B cell (primary cell): ENCODE measurements at regions not wholly inside any gene's neighbourhood (a gene's known extent, or its start where the extent isn't known, plus 50 kb on each side); places are given as distances from the start of the nearest gene placed in this dataset.

ENCODE experiments used
- ATAC-seq: fragments of 200-7000 bp; cut with Tn5 transposase; one replicate; pipeline ENCODE4 v1.10.0; 2021; ENCODE audit warnings: low read depth, mild to moderate bottlenecking, moderate number of reproducible peaks, moderate library complexity
- CTCF ChIA-PET: fragments of 350-600 bp; sonication (Branson Sonifier 250); formaldehyde crosslinking; loops from one replicate; lab custom pipeline; 2021; ENCODE audit warnings: antibody characterized with exemption, inconsistent platforms; lab: Charles Lee
- POLR2A ChIA-PET: fragments of 350-600 bp; sonication (Branson Sonifier 250); formaldehyde crosslinking; loops from one replicate; lab custom pipeline; 2021; ENCODE audit warnings: antibody characterized with exemption; lab: Charles Lee
- DNase-seq: peaks from one replicate; pipeline ENCODE4 v3.0.0; 2013
- H2AFZ ChIP-seq: 2 replicates; pipeline ENCODE4 v1.6.1; 2012; ENCODE audit warnings: mild to moderate bottlenecking, low read depth, low read length; ENCODE audit not compliant: insufficient read depth, poor library complexity, severe bottlenecking
- H3K27ac ChIP-seq, 2 donors: 1 replicate in 1 of 2; 2 replicates in 1 of 2; pipeline ENCODE4 v1.5.1; 2012 to 2013; ENCODE audit warnings: low read length in 2 of 2, mild to moderate bottlenecking in 2 of 2, moderate library complexity in 1 of 2
- H3K27me3 ChIP-seq, 4 experiments: fragments of 200-600 bp in 1 of 4; sonication (generic) in 1 of 4; replicated peaks in 1 of 4; 1 replicate in 2 of 4; 2 replicates in 2 of 4; pipeline versions ENCODE4 v1.6.1 to v1.7.0; 2013 to 2016; ENCODE audit warnings: low read length in 3 of 4, mild to moderate bottlenecking in 2 of 4, mixed read lengths in 1 of 4, moderate library complexity in 1 of 4; ENCODE audit not compliant: insufficient read depth in 4 of 4, control insufficient read depth in 3 of 4; ENCODE audit errors: control extremely low read depth in 1 of 4
- H3K36me3 ChIP-seq, 2 experiments: replicated peaks in 1 of 2; 1 replicate in 1 of 2; 2 replicates in 1 of 2; pipeline versions ENCODE4 v1.6.1 to v1.7.1; 2013; ENCODE audit warnings: low read length in 1 of 2; ENCODE audit not compliant: insufficient read depth in 2 of 2, control insufficient read depth in 1 of 2; ENCODE audit errors: control extremely low read depth in 1 of 2, extremely low read depth in 1 of 2
- H3K4me1 ChIP-seq, 2 donors: fragments of 200-600 bp in 1 of 2; sonication (generic) in 1 of 2; 1 replicate in 1 of 2; 2 replicates in 1 of 2; pipeline versions ENCODE4 v1.5.1 to v1.6.1; 2013 to 2017; ENCODE audit warnings: low read length in 2 of 2; ENCODE audit not compliant: control insufficient read depth in 2 of 2, insufficient read depth in 2 of 2
- H3K4me2 ChIP-seq: replicated peaks from 2 replicates; pipeline ENCODE3; 2012; ENCODE audit warnings: mild to moderate bottlenecking, low read depth, low read length; ENCODE audit not compliant: poor library complexity, severe bottlenecking
- H3K4me3 ChIP-seq, 5 experiments: fragments of 200-600 bp in 1 of 5; sonication (generic) in 1 of 5; 1 replicate in 3 of 5; 2 replicates in 2 of 5; pipeline versions ENCODE4 v1.5.1 to v1.7.0; 2011 to 2016; ENCODE audit warnings: low read length in 4 of 5, mild to moderate bottlenecking in 4 of 5, low read depth in 2 of 5, control low read depth in 1 of 5, moderate library complexity in 1 of 5; ENCODE audit not compliant: insufficient read depth in 1 of 5; ENCODE audit errors: control extremely low read depth in 1 of 5, extremely low read depth in 1 of 5
- H3K79me2 ChIP-seq: fragments of 200-600 bp; sonication (generic); one replicate; pipeline ENCODE4 v1.6.0; 2016; ENCODE audit warnings: low read length; ENCODE audit not compliant: control insufficient read depth, insufficient read depth
- H3K9ac ChIP-seq: fragments of 200-600 bp; sonication (generic); 2 replicates; pipeline ENCODE4 v1.6.1; 2017; ENCODE audit warnings: mild to moderate bottlenecking, low read length, moderate library complexity
- H3K9me3 ChIP-seq, 3 donors: one replicate each; pipeline versions ENCODE4 v1.6.1 to v1.7.1; 2013; ENCODE audit warnings: low read length in 2 of 3; ENCODE audit not compliant: control insufficient read depth in 2 of 3, insufficient read depth in 1 of 3; ENCODE audit errors: control extremely low read depth in 1 of 3
- H4K20me1 ChIP-seq: 2 replicates; pipeline ENCODE4 v1.6.0; 2012; ENCODE audit warnings: mild to moderate bottlenecking, low read length; ENCODE audit not compliant: insufficient read depth, control insufficient read depth, poor library complexity, severe bottlenecking
- H3K27ac Mint-ChIP-seq: one replicate; pipeline ENCODE4 v1.8.0; 2021; ENCODE audit warnings: mixed read lengths
- H3K27me3 Mint-ChIP-seq: one replicate; pipeline ENCODE4 v1.8.0; 2021; ENCODE audit warnings: mixed read lengths
- H3K4me1 Mint-ChIP-seq: one replicate; pipeline ENCODE4 v1.8.0; 2021; ENCODE audit warnings: mixed read lengths
- H3K4me3 Mint-ChIP-seq: one replicate; pipeline ENCODE4 v1.8.0; 2021; ENCODE audit warnings: mixed read lengths
- H3K9me3 Mint-ChIP-seq: one replicate; pipeline ENCODE4 v1.8.0; 2022; ENCODE audit warnings: mixed read lengths; ENCODE audit not compliant: insufficient read depth
- EZH2 ChIP-seq: IDR thresholded peaks from 2 replicates; pipeline ENCODE4 v1.6.1; 2012; ENCODE audit warnings: borderline replicate concordance, low read depth, mild to moderate bottlenecking, moderate library complexity, low read length; ENCODE audit not compliant: insufficient read depth, poor library complexity, severe bottlenecking
- WGBS: methylation state at CpG from one replicate; pipeline ENCODE4 v1.1.5; 2013; ENCODE audit warnings: missing lambda C conversion rate; ENCODE audit not compliant: insufficient coverage; 5-methylcytosine and 5-hydroxymethylcytosine counted together
- intact Hi-C: fragments of 100-400 bp; cut with micrococcal nuclease; formaldehyde crosslinking; loops from one replicate; pipeline ENCODE4 v1.10.0; 2022
- TF ChIP-seq, protein P1 (sequence below): fragments of 200-600 bp; IDR thresholded peaks from one replicate; pipeline ENCODE4 v1.8.0; 2022; ENCODE audit warnings: antibody characterized with exemption, mild to moderate bottlenecking

- no peaks in the 10 kb centered on the region for H3K4me1 Mint-ChIP-seq
- DNase-seq: no peak
- Histone ChIP-seq H3K27me3 (no peaks in the 10 kb centered on the region), H3K36me3 (no peaks in the 10 kb centered on the region), H4K20me1 (no peaks in the 10 kb centered on the region), H3K4me1 (no peaks in the 10 kb centered on the region), H3K27ac (no peak overlapping the region), H3K4me3 (no peak overlapping the region), H3K4me2 (no peak overlapping the region), H3K79me2 (no peaks in the 10 kb centered on the region), H3K9me3 (no peaks in the 10 kb centered on the region), H2AFZ (no peak overlapping the region), H3K9ac (no peak overlapping the region)
- peaks cover 30% of the 10 kb centered on the region for H3K27me3 Mint-ChIP-seq
- H3K9me3 Mint-ChIP-seq: no peaks in the 10 kb centered on the region
- no peak overlapping the region for H3K4me3 Mint-ChIP-seq
- TF ChIP-seq, protein P1, sequence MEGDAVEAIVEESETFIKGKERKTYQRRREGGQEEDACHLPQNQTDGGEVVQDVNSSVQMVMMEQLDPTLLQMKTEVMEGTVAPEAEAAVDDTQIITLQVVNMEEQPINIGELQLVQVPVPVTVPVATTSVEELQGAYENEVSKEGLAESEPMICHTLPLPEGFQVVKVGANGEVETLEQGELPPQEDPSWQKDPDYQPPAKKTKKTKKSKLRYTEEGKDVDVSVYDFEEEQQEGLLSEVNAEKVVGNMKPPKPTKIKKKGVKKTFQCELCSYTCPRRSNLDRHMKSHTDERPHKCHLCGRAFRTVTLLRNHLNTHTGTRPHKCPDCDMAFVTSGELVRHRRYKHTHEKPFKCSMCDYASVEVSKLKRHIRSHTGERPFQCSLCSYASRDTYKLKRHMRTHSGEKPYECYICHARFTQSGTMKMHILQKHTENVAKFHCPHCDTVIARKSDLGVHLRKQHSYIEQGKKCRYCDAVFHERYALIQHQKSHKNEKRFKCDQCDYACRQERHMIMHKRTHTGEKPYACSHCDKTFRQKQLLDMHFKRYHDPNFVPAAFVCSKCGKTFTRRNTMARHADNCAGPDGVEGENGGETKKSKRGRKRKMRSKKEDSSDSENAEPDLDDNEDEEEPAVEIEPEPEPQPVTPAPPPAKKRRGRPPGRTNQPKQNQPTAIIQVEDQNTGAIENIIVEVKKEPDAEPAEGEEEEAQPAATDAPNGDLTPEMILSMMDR: no peak
- TF ChIP-seq EZH2: no peak
- POLR2A ChIA-PET: no interaction called here
- intact Hi-C loops: no loop called here
- WGBS: 80% methylated on average over 2 of the region's 4 CpGs
- no peak overlapping the region for H3K27ac Mint-ChIP-seq
- CTCF ChIA-PET: no interaction called here
- ATAC-seq: no peak
These were observed 65.5 kb upstream of the SKOR2 start for GRCh38 chr18:47316924-47317323.

DNA sequence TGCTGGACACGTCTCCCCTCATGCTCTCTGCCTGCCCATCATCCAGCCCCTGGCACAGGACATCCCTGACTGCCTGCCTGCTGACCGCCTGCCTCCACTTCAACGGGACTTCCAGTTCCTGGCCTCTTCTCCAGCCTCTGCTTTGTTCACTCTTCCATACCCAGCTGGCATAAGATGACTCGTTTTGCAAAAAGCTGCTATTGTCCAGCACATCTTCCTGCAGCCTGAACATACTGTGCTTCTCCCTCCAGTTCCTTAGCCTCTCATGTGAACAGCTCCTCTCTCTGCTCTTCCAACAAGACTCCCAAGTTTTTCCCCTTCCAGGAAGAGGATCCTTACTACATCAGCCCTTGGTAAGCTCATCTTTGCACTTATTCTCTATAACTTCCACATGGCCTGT lies 62.4 kb upstream of the SKOR2 start:
- DNase-seq (no peak), ATAC-seq (no peak)
- Histone ChIP-seq H3K4me2 (no peak overlapping the region), H3K79me2 (no peaks in the 10 kb centered on the region), H3K9ac (no peak overlapping the region), H3K4me1 (no peaks in the 10 kb centered on the region), H4K20me1 (no peaks in the 10 kb centered on the region), H3K9me3 (no peaks in the 10 kb centered on the region), H2AFZ (no peak overlapping the region), H3K4me3 (no peak overlapping the region), H3K27ac (no peak overlapping the region), H3K27me3 (no peaks in the 10 kb centered on the region), H3K36me3 (no peaks in the 10 kb centered on the region)
- no peak for TF ChIP-seq EZH2
- TF ChIP-seq, protein P1: no peak
- peaks cover 20% of the 10 kb centered on the region for H3K27me3 Mint-ChIP-seq
- H3K4me1 Mint-ChIP-seq: no peaks in the 10 kb centered on the region
- H3K27ac Mint-ChIP-seq: no peak overlapping the region
- H3K9me3 Mint-ChIP-seq: no peaks in the 10 kb centered on the region
- ChIA-PET CTCF (no interaction called here), POLR2A (no interaction called here)
- H3K4me3 Mint-ChIP-seq: no peak overlapping the region
- WGBS: 73% methylated on average over 4 of the region's 4 CpGs
- intact Hi-C loops: no loop called here
